KG1 (cell line): ENCODE measurements at regions not wholly inside any gene's neighbourhood (a gene's known extent, or its start where the extent isn't known, plus 50 kb on each side); places are given as distances from the start of the nearest gene placed in this dataset.
"Not testable (repeated sequence)": the region's sequence is repeated elsewhere in the genome, so short reads cannot be mapped to it uniquely, and the experiment has no call there.

ENCODE experiments used
- DNase-seq: peaks from one replicate; lab custom pipeline; 2025; lab: John Stamatoyannopoulos, UW

- DNase-seq, result no peak
Observed at GRCh38 chr6:109875973-109876372, 102.1 kb upstream of the GPR6 start.

DNA sequence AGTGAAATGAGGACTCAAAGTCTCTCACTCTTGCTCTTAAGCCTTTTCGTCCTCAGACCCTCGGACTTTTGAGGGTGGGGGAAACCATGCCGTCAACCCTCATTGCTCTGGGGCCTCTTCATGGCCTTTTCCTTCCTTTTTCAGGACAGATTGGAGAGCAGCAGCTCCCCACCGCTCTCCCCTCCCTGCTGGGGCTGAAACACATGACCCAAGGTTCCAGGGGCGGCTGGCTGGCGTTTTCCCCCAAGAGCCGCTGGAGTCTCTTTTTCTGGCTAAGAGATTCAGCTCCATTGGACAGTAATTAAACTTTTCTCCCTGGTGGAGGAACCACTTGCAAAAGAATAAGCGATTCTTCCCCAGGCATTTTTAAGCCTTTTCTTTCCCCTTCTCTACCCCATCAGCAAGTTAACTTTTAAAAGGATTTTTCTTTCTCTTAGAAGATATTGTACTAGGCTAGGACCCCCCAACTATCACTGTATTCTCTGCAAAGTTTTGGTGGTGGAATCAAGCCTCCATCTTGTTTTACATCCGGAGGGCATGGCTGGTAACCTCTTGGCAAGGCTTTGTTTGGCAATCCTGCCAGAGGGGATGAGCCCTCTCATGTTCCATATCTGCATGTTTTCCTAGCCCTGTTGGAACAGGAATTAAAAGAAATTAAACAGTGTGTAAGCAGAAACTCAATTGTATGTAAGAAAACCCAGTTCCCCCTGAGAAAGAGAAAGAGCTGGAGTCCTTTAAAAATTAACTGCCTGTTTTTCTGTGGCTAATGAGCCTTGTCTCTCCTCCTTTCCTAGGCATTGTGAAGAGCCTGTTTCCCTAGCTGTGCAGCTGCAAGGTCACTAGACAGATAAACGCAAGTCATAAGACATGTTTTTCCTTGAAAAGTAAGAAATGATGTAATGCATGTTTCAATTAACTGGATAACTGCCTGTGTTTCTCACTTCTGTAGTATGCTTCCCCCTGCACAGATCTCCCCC, 100.8 kb upstream of the GPR6 start:
- DNase-seq, result no peak

- not testable (repeated sequence) for DNase-seq
Observed at GRCh38 chr6:109878005-109878690, 100.0 kb upstream of the GPR6 start.

DNA sequence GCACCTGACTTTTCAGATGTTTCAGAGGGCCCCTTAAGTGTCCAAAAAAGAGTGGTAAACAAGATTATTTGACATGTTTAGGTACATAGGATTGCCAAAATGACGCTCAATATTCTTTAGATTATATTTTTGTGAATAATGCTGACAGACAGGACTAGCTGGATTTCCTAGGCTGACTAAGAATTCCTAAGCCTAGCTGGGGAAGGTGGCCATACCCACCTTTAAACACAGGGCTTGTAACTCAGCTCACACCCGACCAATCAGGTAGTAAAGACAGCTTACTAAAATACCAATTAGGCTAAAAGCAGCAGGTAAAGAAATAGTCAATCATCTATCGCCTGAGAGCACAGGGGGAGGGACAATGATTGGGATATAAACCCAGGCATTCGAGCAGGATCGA, 99.0 kb upstream of the GPR6 start:
- not testable (repeated sequence) for DNase-seq

GRCh38 chr6:109879521-109879920, 98.6 kb upstream of the GPR6 start:
- DNase-seq, result no peak

GRCh38 chr6:109881069-109881468, 97.0 kb upstream of the GPR6 start:
- not testable (repeated sequence) for DNase-seq

DNA sequence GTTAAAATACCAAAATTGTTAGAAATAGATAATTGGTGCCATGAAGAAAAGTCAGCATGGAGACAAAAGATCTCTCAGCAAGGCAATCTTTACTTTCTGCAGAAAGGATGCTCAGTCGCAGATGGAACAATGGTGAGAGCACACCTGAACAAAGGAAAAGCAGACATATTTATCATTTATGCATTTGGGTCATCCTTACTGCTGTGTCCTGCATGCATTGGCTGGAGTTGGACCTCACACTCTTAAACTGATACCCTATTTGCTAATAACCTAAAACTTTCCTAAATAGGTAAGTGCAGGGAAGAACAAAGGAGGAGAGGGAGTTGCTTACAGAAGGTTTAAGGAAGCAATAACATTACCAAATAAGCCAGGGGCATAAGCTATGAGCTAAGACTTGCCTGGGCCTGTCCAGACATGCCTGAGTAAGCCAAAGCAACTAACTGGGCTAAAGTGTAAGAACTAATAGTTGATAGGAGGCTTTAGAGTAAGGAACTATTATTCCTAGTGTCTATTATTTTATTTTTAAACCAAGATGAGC, 96.1 kb upstream of the GPR6 start:
- DNase-seq, result not testable (repeated sequence)

- peak; percentile 14 for DNase-seq
Observed at GRCh38 chr6:109891924-109892323, 86.2 kb upstream of the GPR6 start.

DNA sequence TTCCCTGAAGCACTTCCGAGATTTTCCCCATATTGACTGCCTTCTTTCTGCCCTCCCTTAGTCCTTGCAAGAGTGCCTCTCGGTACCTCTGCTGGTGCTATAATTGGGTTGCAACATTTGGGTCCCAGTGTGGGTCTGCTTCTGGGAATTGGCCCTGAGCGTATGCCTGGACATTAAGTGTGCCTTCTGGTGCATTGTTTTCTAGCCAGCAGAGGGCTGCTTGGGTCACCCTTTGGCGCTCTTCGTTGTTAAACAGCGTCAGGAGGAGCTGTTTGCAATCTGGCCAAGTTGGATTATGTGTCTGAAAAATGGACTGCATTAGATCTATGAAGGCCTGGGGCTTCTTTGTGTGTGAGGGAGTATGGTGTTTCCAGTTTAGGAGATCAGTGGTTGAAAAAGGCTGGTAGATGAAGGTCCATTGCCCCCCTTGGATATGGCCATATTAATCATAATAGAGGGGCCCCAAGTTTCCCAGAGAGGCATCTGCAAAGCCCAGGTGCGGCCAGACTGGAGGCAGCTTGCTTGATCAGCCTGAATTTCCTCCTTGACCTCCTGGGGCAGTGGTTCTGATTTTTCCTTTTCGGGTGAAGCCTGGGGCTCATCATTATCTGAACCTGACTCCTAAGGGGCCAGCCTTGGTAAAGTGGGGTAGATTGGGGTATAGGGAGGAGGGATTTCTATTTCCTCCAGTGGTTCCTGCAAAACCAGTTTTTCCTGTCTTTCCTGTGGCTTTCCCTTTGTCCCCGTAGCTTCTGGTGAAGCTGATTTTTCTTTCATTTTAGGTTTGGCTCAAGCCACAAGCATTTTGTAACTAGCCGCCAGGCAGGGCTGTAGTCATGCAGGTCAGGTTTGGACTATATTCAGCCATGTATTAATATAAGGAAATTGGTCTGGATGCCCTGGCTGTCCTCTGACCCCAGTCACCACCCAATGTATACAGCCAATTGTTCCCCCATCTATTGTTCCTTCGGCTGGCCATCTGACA, 85.4 kb upstream of the GPR6 start:
- DNase-seq, result no peak

GRCh38 chr6:109893606-109894005, 84.5 kb upstream of the GPR6 start:
- no peak for DNase-seq

- no peak for DNase-seq
Observed at GRCh38 chr6:109894181-109894580, 83.9 kb upstream of the GPR6 start.

DNA sequence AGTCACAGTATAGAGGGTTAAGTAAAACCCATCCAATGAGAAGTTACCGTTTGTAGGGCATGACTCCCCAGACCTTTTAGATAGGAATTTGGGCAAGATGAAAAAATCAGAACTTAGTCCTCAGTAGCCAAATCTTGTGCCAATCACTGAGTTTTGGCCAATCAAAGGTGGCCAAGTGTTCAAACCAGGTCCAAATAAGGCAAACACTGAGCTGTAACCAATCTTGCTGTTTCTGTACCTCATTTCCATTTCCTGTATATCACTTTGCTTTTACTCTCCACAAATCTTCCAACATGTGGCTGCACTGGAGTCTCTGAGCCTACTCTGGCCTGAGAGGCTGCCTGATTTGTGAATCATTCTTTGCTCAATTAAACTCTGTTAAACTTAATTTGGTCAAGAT, 81.8 kb upstream of the GPR6 start:
- DNase-seq, result no peak

GRCh38 chr6:109897025-109897424, 81.1 kb upstream of the GPR6 start:
- no peak for DNase-seq

- DNase-seq, result no peak
Observed at GRCh38 chr6:109897561-109898080, 80.5 kb upstream of the GPR6 start.

- DNase-seq, result no peak
Observed at GRCh38 chr6:109901976-109902375, 76.1 kb upstream of the GPR6 start.

- DNase-seq, result no peak
Observed at GRCh38 chr6:109902870-109903269, 75.2 kb upstream of the GPR6 start.

DNA sequence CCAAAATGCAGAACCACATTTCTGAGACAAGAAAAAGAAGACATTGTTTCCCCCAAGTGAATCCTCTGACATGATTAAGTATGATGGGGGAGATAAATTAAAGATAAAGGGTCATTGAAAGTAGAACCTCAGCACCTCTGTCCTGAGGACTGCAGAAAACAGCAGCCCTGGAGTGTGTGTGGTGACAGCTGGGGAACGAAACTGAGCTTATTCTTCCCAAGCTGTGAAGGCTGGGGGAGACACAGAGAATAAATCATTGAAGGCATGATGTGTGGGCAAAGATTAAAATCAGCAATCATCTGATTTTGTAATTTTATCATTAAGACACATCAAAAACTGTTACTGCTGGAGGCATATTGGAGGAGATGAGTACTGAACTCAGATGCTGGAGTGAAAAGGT, 67.5 kb upstream of the GPR6 start:
- no peak for DNase-seq

GRCh38 chr6:109912118-109912517, 66.0 kb upstream of the GPR6 start:
- no peak for DNase-seq

- DNase-seq, result no peak
Observed at GRCh38 chr6:109912952-109913351, 65.2 kb upstream of the GPR6 start.

GRCh38 chr6:109915748-109916147, 62.4 kb upstream of the GPR6 start:
- DNase-seq, result not testable (repeated sequence)

GRCh38 chr6:109916759-109917158, 61.4 kb upstream of the GPR6 start:
- no peak for DNase-seq
